ENCODE measurements at regions not wholly inside any gene's neighbourhood (a gene's known extent, or its start where the extent isn't known, plus 50 kb on each side); places are given as distances from the start of the nearest gene placed in this dataset.
A peak's percentile ranks its signal among the peaks of the same experiment; 100 is the strongest.

GRCh38 chr20:48261398-48261910, 476.2 kb upstream of the SULF2 start:
- no peak for DNase-seq

- DNase-seq, result no peak
Measured at GRCh38 chr20:48260129-48260756, 475.0 kb upstream of the SULF2 start.

- no peak for DNase-seq
Measured at GRCh38 chr20:48259456-48259855, 474.2 kb upstream of the SULF2 start.

GRCh38 chr20:48257833-48258232, 472.6 kb upstream of the SULF2 start:
- DNase-seq, result no peak

GRCh38 chr20:48247961-48248360, 462.7 kb upstream of the SULF2 start:
- no peak for DNase-seq

- no peak for DNase-seq
Measured at GRCh38 chr20:48246061-48246790, 460.9 kb upstream of the SULF2 start.

GRCh38 chr20:48242623-48243022, 457.3 kb upstream of the SULF2 start:
- no peak for DNase-seq

- DNase-seq, result no peak
Measured at GRCh38 chr20:48241482-48241881, 456.2 kb upstream of the SULF2 start.

GRCh38 chr20:48238781-48239180, 453.5 kb upstream of the SULF2 start:
- DNase-seq, result no peak

- no peak for DNase-seq
Measured at GRCh38 chr20:48238326-48238725, 453.0 kb upstream of the SULF2 start.

- peak; percentile 29 for DNase-seq
Measured at GRCh38 chr20:48236000-48236970, 451.0 kb upstream of the SULF2 start.

GRCh38 chr20:48234951-48235350, 449.7 kb upstream of the SULF2 start:
- no peak for DNase-seq

- no peak for DNase-seq
Measured at GRCh38 chr20:48231253-48231930, 446.1 kb upstream of the SULF2 start.

GRCh38 chr20:48230216-48230615, 444.9 kb upstream of the SULF2 start:
- no peak for DNase-seq

- DNase-seq, result no peak
Measured at GRCh38 chr20:48227381-48227780, 442.1 kb upstream of the SULF2 start.

GRCh38 chr20:48226642-48227041, 441.4 kb upstream of the SULF2 start:
- DNase-seq, result no peak

- no peak for DNase-seq
Measured at GRCh38 chr20:48224533-48225050, 439.3 kb upstream of the SULF2 start.

- no peak for DNase-seq
Measured at GRCh38 chr20:48223715-48224114, 438.4 kb upstream of the SULF2 start.

GRCh38 chr20:48222595-48223180, 437.4 kb upstream of the SULF2 start:
- DNase-seq, result no peak

GRCh38 chr20:48220033-48220633, 434.9 kb upstream of the SULF2 start:
- DNase-seq, result no peak

GRCh38 chr20:48219306-48219705, 434.0 kb upstream of the SULF2 start:
- no peak for DNase-seq

GRCh38 chr20:48217190-48217589, 431.9 kb upstream of the SULF2 start:
- no peak for DNase-seq
